Body of pancreas (tissue), 4 donors: ENCODE measurements at regions not wholly inside any gene's neighbourhood (a gene's known extent, or its start where the extent isn't known, plus 50 kb on each side); places are given as distances from the start of the nearest gene placed in this dataset.

Experiments
- CTCF ChIP-seq, 7 experiments: fragments of 450-650 bp in 4 of 7; fragments of 200-600 bp in 3 of 7; sonication (generic) in 3 of 7; IDR thresholded peaks; one replicate each; pipeline ENCODE4 v1.5.1; 2016 to 2019; ENCODE audit warnings: antibody characterized with exemption in 7 of 7
- POLR2A ChIP-seq, 3 donors: fragments of 450-650 bp; IDR thresholded peaks; one replicate each; pipeline ENCODE4 v1.6.1; 2016; ENCODE audit warnings: antibody characterized with exemption in 3 of 3, mild to moderate bottlenecking in 2 of 3

GRCh38 chr9:107715740-107716139 is 226.2 kb upstream of the KLF4 start:
- TF ChIP-seq CTCF (IDR thresholded peaks at IDR 0.05) = no peak
- no peak for TF ChIP-seq POLR2A (IDR thresholded peaks at IDR 0.05)
